Stimulated activated CD4-positive, alpha-beta T cell treated with anti-CD3 and anti-CD28 coated beads, Interleukin-4, amount 100 ng/mL, for 4 hours (primary cell): ENCODE measurements at regions not wholly inside any gene's neighbourhood (a gene's known extent, or its start where the extent isn't known, plus 50 kb on each side); places are given as distances from the start of the nearest gene placed in this dataset.

Experiments
- DNase-seq, 2 experiments: peaks; one replicate each; pipeline ENCODE4 v3.0.0-alpha.2; 2020

DNA sequence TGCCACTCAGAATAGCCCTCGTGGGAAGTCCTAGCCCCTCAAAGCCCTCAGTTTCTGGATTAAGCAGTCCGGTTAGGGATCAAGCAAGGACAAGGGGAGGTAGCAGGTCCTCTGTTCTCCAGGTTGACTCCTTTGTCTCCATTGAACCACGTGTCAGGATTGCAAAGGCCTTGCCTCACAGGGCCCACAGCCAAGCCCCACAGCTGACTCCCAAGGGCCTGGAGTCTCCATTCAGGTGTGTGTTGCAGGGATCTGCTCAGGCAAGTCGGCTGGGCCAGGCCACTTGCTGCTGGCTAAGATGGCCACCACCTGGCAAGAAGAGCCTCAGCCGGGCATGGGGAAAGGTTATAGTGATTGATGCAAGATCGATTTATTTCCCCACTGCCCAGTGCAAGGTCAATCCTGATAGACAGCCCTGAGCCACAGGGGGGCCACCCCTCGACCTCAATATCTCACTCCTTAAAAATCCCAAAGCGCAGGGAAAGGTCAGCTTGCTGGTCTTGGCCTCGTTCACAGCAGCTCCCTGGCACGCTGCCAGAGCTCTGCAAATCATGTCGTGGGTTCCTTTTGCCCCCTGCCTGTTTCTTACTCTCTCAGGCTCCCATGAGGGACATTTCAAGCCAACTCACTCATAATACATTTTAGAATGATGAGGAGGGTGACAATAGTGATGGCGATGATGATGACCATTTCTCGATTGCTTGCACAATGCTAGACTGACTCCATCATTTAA, 75.9 kb downstream of the EDN3 start:
- no peak for DNase-seq

DNA sequence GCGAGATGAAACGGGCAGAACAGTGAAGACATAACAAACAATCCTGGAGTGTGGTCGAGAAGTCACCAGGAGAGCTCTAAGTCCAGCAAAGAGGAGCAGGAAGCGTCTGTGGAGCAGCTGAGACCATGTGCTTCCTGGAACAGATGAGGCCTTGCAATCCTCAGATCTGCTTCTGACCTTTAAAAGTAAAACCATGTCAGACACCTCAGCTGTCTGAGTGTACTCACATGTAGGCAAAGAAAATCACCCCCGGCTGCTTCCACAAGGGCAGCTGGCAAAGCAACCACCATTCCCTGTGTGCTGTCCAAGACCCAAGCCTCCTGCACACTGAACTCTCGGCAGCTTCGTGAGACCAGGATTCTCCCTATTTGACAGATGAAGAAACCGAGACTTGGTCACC, 76.6 kb downstream of the EDN3 start:
- no peak for DNase-seq

DNA sequence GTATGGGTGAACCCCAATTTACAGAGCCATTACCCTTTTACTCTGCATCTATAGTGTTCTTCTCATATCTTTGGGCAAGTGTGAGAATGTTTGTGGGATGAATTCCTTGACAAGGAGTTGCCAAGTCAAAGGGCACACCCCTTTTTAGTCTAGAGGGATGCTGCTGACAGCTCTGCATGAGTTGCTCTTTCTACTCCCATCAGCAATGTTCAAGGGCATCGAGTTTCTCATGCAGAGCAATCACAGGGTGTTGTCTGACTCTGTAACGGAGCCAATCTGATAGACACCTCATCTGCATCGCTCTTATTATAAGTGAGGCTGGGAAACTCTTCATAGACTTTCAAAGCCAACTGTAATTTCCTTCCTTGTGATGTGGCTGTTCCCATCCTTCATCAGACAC, 77.4 kb downstream of the EDN3 start:
- no peak for DNase-seq

DNA sequence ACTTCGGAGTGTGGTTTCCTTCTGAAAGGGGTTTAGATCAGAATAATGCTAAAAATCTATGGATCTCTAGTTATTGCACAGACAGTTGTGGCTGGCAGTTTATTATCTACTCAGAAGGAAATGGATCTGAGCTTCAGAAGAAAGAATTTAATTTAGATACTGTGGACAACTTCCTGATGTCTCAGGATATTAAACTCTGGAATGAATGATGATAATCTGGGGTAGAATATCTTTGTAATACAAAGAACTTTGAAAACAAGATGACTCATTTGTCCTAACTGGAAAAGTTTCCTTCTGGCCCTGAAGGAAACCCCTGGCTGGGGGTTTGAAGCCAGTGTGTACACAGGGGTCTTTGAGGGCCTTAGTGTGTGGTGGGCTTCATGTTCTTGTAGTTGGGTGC, 78.0 kb downstream of the EDN3 start:
- DNase-seq = no peak

DNA sequence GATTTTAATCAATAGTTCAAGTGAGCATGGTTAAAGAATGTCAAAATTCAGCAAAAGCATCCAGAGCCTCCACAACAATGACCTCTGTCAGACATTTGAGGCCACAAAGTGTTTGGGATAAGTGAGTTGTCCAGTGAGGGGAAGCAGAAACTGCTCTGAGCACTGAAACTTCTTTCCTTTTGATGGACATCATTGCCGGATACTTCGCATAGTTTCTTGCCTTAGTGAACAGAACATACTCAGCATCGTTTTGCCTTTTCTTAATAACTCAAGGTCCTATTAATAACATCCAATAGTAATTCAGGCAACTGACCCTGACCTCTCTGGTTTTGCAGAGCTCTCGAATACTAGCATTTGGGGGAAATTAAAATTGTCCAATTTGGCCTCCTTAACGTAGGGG, 78.6 kb downstream of the EDN3 start:
- DNase-seq = no peak

DNA sequence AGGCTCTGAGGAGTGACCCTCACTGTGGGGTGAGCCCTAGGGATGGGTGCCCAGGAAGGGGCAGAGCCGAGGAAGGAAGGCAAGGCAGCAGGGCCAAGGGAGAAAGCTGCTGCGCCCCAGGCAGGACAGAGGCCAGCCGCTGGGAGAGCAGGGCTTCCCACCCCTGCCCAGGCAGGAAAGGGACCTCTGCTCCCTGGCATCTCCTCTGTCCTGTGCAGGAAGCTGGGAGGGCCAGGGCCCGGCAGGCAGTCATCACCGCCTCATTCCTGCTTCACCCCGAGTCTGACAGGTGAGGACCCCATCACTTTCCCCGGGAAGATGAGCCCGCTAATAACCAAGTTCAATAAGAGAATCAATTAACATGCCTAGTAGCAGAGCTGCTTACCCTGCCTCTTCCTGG, 81.3 kb downstream of the EDN3 start:
- no peak for DNase-seq

DNA sequence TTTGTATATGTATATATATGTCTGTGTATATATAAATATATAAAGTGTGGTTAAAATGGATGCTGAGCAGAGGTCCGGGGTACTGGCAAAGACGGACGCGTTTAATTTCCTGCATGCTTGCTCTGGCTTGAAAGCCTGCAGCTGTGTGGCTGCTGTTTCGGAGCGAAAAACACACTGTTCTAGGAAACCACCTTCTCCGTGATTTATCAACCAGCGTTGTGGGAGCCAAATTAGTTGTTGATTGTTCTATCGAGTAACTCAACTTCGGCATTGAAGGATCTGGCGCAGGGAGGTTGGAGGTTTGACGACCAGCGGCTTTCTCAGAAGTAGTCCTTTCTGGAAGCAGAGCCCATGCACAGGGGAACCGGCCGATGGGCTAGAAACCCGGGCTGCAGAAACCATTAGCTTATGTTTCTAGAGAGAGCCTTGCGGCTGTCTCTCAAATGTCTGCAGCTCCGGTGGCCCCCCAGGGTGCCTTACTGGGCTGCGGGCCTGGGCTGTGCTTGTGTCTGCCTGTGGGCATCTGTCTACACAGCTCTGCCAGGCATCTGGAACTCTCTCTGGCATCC, 81.8 kb downstream of the EDN3 start:
- no peak for DNase-seq

DNA sequence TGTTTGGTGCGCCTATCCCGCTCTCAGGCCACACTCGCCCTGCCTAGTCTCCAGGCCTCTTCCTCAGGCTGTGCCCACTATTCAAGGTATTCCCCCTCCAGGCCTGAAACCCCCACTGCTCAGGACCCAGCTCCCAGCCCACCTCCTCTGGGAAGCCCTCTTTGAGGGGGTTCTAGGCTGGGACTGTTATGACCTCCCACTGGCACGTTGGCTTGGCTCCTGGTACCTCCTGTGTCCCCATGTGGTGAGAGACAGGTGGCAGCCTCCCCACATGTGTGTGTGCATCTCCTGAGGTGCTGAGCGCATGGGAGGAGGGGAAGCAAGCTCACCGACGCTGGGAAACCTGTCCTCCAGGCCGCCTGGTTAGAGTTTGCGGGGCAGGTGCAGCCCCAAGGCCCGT, 82.5 kb downstream of the EDN3 start:
- DNase-seq = no peak

DNA sequence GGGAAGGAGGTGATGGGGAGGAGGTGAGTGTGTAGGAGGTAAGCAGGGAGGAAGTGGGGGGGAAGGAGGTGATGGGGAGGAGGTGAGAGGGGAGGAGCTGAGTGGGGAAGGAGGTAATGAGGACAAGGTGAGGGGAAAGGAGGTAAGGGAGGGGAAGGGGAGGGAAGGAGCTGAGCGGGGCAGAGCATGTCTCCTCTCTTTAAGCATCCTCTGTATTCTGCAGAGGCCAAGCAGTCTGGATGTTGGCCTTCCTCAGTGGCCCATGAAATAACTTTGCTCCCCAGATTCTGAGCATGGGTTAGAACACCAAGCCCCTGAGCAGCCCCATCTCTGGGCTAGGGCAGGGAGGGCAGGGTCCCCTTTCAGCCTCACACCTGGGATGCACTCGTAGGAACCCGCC, 84.6 kb downstream of the EDN3 start:
- no peak for DNase-seq

DNA sequence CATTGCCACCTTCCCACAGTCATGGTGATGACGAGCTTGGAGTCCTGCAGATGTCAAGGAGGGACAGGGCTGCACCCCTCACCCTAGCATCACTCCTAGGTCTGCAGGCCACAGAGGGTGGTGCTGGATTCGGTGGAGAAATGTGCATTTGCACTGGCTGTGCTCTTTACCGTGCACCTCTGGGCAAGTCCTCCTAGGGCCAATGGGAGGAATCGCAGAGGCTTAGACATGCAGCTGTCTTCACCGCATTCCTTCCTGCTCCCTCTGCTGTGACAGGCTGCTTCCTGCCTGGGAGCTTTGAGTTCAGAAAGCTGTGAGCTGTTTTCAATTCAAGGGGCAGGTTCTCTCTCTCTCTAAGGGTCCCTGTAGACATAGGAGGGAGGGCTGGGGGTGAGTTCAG, 85.1 kb downstream of the EDN3 start:
- no peak for DNase-seq

DNA sequence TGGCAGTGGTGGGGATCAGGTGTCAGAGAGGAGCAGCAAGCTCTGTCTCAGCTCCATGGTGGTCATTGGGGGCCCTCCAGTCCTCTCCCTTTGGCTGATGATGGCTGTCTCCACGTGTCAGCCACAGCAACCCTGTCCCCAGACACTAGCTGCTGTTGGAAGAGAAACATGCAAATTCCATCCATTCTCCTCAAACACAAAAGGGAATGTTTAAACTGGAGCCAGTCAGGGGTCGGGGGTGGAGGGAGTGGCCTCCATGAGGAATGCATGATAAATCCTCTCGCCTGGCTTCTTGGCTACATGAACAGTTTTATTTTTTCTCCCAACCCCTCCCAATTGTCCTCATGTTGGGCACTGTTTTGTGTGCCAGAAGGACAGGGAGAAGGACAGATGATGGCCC, 86.4 kb downstream of the EDN3 start:
- no peak for DNase-seq

DNA sequence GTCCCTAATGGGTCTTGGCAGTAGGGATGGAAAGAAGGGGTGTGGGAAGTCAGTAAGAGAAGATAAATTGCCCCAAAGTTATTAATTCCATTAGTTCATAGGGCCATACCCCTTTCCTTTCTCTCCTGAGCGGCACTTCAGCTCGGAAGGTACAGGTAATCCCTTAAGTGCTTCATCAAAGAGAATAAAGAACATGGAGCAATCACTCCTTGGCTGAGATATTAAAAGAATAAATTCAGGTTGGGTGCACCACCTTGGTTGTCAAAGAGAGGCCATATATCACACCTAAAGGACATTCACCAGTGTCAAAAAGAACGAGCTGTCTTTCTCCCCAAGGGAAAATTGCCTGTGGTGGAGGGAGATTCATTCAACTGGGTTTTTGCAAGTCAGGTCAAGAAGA, 87.5 kb downstream of the EDN3 start:
- DNase-seq = no peak

DNA sequence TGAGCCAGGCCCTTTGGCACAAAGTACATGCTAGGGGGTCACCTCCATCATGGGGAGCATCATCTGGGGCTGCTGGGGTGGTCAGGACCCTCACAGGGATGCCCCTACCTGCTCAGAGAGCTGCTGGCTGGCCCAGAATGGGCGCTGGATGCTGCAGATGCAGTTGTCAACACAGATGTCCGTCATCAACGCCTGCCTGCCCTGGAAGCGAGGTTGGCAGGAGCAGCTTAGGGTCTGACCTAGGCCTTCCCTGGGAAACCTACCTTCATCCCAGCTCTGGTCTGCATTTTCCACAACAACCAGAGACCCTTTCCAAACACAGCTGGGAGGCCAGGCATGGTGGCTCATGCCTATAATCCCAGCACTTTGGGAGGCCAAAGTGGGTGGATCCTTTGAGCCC, 88.0 kb downstream of the EDN3 start:
- DNase-seq = no peak

DNA sequence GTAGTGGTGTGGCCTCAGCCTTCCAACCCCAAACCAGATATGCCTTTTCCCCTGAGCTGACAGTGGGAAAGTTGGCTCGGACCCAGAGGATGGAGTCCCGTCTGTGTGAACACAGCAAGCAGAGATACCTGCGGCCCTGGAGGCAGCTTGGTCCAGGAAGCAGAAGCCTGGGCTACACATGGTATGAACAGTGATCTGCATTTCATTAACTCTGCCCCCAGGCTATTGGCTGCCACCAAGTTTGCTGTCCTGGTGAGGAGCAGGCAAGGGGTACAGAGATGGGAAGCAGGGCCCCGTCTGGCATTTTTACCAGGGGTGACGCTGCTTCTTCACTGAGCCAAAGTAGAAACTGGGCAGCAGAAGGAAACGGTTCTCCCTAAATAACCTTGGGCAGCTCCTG, 90.0 kb downstream of the EDN3 start:
- no peak for DNase-seq

DNA sequence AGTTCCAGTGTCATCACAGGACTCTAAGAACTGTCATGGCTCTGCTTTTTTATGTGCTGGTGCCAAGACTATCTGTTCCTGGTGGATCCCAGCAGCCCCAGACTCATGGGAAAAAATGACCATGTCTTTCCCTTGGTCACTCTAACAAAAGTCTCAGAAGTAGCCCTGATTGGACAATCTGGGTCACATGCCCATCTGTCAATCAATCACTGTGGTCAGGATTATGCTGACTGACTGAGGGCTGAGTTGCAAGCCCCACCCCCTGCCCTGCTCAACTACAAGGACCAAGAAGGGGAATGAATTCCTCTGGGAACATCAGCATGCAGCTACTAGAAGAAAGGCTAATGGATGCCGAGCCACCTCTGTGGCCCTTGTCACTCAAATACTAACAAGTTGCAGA, 91.6 kb downstream of the EDN3 start:
- no peak for DNase-seq

DNA sequence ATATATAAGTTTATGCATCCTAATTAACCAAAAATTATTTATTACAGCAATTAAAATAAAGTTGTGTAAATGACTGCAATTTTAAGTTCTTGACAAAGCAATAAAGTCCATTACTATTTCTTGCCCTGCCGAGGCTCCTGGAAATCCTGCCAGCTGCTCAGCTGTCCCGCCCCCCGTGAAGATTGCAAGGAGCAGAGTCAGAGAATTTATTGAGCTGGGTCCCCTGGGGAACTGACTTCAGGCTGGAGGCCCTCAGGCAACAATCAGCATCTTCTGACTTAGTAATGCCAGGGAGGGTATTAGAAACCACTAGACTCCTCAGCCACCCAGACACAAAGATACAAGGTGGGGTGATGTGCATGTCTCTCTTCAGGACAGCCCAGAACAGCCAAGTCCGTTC, 92.3 kb downstream of the EDN3 start:
- no peak for DNase-seq

DNA sequence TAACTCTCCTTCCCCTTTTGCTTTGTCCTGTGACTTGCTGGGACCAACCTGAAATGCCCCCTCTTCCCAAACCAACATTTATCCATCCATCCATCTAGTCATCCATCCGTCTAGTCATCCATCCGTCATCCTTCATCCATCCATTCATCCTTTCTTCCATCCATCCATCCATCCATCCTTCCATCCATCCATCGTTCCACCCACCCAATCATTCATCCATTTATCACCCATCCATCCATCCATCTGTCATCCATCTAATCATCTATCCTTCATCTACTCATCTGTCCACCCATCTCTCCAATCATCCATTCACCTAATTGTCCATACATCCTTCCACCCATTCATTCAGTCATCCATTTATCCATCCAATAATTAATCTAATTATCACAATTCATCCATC, 92.7 kb downstream of the EDN3 start:
- DNase-seq = no peak

DNA sequence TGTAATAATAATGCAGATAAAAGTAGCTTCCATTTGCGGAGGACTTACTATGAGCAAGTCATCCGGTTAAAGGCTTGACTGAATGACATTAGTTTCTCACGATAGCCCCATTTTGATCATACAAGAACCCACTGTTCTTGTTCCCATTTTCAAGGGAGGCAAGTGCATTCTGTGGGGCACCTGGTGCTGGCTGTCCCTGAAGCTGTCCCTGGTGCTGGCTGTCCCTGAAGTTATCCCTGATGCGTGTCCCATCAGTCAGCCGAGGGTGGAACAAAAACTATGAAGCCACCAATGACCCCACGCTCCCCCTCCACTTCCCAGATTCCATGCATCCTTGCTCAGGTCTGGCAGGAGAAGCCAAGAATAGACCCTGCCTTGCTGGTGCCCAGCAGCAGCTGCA, 95.3 kb downstream of the EDN3 start:
- DNase-seq = no peak

DNA sequence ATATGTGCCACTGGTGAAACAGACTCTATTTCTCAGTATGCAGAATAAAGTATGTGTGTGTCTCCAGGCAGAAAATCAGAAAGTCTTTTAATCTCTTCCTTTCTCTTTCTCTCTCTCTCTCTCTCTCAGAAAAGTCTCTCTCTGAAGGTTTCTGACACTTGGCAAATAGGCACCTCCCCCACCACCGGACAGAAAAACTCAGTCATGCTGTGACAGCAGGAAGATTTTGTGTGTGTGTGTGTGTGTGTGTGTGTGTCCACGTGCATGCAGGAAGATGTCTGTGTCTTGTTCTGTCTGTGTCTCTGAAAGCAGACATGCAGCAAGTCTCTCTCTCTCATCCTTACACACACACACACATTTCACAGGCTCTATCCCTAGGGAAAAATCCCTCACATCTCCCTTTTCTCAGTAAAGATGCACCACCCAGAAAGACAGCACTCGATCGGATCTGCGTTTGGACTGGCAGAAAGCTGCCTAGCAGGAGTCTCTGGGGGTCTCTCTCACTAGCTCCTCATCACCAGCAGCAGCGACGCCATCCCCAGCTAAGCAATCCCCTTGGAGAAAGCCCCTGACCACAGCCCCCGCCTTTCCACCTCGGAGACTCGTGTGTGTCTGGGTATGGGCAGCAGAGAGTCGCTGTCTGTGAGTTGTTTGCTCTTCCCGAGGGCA, 98.3 kb downstream of the EDN3 start:
- no peak for DNase-seq

DNA sequence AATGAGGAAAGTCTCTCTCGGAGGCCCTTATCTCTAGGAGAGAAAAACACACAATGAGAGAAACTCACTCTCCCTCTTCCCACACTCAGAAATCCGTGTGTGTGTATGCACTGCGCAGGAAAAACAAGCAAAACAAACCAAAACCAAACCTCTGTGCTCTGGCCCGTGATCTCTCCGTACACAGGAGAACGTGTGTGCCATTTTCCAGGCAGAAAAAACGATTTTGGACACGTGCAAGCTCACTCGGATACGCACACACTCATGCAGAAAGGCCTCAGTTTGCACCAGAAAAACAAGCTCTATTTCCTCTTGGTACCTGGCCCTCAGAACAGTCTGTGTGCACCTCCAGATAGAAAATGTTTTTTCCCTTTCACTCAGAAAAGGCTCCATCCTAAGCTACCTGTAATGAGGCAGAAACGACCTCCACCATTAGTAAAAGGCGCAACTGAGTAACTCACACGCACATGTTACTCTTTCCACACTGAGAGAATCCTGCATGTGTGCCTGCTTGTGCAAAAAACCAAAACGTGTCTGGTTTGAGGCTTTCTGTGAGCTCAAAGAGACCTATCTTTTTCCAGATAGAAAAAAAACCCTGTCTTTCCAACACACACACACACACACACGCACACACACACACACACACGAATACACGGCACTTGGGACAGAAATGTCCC, 99.2 kb downstream of the EDN3 start:
- DNase-seq = no peak

DNA sequence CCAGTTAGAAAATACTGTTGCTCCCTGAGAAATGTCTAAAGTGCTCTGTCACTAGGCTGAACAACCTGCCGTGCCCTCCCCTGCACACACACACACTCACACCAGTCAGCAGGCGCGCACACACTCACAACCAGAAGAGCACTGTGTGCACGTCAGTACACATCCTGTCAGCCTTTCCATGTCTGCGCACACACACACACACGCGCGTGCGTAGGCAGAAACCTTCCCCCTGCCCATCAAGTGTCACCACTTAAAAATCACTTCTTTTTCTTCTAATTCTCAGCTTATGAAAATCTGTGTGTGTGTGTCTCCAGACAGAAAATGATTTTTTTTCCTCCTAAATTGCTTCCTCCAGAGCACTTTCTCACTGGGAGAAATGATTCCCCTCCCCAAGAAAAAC, 100.3 kb downstream of the EDN3 start:
- peak; percentile 7 to 46 for DNase-seq

DNA sequence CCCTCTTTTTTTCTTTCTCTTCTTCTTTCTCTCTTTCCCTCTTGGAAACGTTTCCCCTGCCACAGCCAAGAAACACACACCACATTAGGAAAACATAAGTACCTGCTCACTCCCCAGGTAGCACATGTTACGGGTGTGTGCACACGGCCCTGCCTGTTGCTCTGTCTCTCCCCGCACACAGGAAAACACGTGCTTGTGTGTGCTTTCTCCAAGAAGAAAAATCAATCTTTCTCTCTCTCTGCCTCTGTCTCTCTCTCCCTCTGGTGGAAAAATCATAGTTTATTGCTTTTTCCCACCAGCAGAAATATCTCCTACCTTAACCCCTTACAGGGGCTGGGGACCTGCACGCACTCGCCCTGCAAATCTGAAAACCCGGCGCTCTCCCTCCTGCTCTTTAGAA, 102.3 kb downstream of the EDN3 start:
- DNase-seq = no peak

DNA sequence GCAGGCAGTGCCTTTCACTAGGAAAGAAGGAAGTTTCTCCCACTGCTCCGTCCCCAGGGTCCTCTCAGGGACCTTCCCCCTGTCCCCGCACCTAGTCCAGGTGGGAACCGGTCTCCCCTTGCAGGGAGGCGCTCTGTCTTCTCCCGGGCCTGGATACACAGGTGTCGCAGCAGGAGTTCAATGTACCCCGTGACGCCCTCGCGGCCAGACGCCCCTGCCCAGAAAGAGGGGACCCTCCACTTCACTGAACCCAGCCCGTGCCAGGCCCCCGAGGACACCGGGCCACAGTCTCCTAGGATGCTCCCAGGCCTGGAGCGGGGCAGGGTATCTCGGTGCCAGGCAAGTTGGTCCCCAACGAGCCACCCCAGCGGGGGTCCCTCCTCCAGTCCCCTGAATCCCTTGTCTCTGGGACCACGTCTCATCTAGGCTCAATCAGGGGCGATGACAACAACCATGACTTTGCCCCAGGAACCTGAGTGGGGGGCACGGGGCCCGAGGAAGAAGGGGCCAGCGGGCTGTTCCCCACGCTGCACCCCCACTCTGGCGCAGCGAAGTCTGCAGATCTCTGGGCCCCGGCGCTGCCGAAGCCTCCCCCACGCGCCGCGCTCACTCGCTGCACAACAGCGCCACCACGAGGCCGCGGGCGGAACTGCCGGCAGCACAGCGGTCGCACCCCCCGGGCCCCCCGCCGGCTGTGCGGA, 103.0 kb downstream of the EDN3 start:
- peak; percentile 62 to 75 for DNase-seq

DNA sequence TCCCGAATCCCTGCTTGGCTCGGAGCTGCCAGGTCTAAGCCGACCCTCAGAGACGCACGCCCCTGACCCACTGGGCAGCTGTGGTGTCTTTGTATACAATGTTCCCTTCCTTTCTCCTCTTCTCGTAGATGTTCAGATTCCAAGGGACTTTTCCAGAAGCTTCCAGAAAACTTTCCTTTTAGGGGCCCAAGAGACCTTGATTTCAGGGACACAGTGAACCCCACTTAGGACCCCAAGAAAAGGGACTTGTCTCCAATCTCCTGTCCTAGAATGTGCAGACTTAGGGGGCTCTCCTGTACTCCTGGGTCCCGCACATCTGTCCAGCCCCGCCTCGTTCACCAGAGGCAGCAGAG, 103.5 kb downstream of the EDN3 start:
- no peak for DNase-seq
